K562 (cell line): ENCODE measurements at regions not wholly inside any gene's neighbourhood (a gene's known extent, or its start where the extent isn't known, plus 50 kb on each side); places are given as distances from the start of the nearest gene placed in this dataset.
A peak's percentile ranks its signal among the peaks of the same experiment; 100 is the strongest.

ENCODE experiments used
- FOXP1 ChIP-seq: sonication (generic); formaldehyde crosslinking; IDR thresholded peaks from 2 replicates; pipeline ENCODE4 v1.8.0; 2022; ENCODE audit warnings: mild to moderate bottlenecking, missing genetic modification reagents
- REST ChIP-seq, 2 experiments: fragments of 450-650 bp; formaldehyde crosslinking in 1 of 2; IDR thresholded peaks; 2 replicates each; pipeline versions ENCODE4 v1.4.0 to v1.6.1; 2014 to 2020; ENCODE audit warnings: mild to moderate bottlenecking in 2 of 2, borderline replicate concordance in 1 of 2, low read depth in 1 of 2
- TCF3 ChIP-seq: sonication (generic); formaldehyde crosslinking; IDR thresholded peaks from 2 replicates; pipeline ENCODE4 v1.4.0; 2020; ENCODE audit warnings: mild to moderate bottlenecking, missing genetic modification reagents

- peak; percentile 51; the same call in 1 of the 2 replicates for TF ChIP-seq REST (IDR thresholded peaks at IDR 0.05; ENCODE audit: borderline replicate concordance)
- TF ChIP-seq REST (CRISPR knock-in tag; IDR thresholded peaks at IDR 0.05; ENCODE audit: low read depth) = no peak
- TF ChIP-seq FOXP1 (CRISPR knock-in tag) = no peak
- no peak for TF ChIP-seq TCF3 (CRISPR knock-in tag)
These were observed 167.7 kb downstream of the ACTL8 start (continued) for GRCh38 chr1:17922833-17923232.
